ENCODE measurements at regions not wholly inside any gene's neighbourhood (a gene's known extent, or its start where the extent isn't known, plus 50 kb on each side); places are given as distances from the start of the nearest gene placed in this dataset.
"Not testable (repeated sequence)": the region's sequence is repeated elsewhere in the genome, so short reads cannot be mapped to it uniquely, and the experiment has no call there.

DNA sequence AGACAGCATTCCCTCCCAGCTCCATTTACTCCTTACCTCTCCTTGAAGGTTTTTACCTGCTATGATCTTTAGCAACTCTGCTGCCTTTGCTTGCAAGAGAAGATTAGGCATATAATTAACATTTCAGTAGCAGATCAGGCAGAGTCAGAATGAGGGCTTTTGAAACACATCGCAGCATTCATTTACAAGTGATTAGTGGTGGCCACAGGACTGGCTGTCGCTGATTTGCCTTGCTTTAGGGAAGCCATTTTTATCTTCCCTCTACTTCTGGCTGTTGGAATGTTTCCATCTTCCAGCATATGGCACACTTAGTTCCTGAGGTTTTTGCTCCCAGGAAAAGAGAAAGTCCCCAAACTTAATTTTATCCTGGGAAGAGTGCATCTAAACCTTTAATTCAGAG, 124.0 kb downstream of the SPATA31A6 start:
- TF ChIP-seq CTCF (conservative IDR thresholded peaks at IDR 0.05 in 1 of 2, IDR thresholded peaks at IDR 0.05 in 1 of 2; ENCODE audit: low read depth in 1 of 2, low read length in 2 of 2); EZH2 (IDR thresholded peaks at IDR 0.05; ENCODE audit: low read length, missing control alignments): not testable (repeated sequence)

Data from fibroblast of lung (primary cell).